IPS-18c (cell line): ENCODE measurements at regions not wholly inside any gene's neighbourhood (a gene's known extent, or its start where the extent isn't known, plus 50 kb on each side); places are given as distances from the start of the nearest gene placed in this dataset.
"Not testable (repeated sequence)": the region's sequence is repeated elsewhere in the genome, so short reads cannot be mapped to it uniquely, and the experiment has no call there.

Source experiments
- H3K4me3 ChIP-seq: 2 replicates; pipeline ENCODE4 v1.7.0; 2013; ENCODE audit warnings: low read depth, mild to moderate bottlenecking, low read length, moderate library complexity; ENCODE audit not compliant: insufficient read depth
- H3K9me3 ChIP-seq: one replicate; pipeline ENCODE4 v1.6.1; 2013; ENCODE audit warnings: mild to moderate bottlenecking, low read length, moderate library complexity; ENCODE audit not compliant: control insufficient read depth, insufficient read depth

DNA sequence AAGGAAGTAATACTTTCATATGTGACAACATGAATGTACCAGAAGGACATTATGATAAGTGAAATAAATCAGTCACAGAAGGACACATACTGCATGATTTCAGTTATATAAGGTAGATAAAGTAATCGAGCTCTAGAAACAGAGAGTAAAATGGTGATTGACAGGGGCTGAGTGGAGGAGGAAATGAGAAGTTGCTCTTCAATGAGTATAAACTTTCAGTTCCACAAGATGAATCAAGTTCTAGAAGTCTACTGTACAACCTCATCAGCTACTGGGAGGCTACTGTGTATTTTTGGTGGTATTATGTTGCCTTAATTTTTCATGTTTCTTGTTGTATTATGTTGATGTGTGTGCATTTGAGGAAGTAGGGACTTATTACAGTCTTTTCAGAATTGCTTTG is 270.9 kb upstream of the GRIA3 start:
- Histone ChIP-seq H3K9me3 (no peaks in the 10 kb centered on the region), H3K4me3 (no peak overlapping the region)

DNA sequence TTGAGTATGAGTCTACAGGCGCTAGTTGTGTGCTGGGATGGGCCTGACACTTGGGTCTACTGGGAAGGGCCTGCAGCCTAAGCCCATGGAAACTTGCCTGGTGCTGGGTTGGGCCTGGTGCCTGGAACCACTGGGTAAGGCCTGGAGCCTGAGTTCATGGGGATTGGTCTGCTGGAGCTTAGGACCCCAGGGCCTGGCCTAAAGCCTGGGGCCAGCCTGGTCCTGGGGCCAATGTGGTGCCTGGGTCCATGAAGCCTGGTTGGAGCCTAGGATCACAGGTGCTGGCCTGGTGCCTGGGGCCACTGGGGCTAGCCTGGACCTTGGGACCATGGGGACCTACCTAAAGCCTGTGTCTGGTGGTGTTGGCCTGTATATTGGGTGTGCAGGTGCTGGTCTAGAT is 270.3 kb upstream of the GRIA3 start:
- H3K4me3 ChIP-seq: no peak overlapping the region
- H3K9me3 ChIP-seq: no peaks in the 10 kb centered on the region

DNA sequence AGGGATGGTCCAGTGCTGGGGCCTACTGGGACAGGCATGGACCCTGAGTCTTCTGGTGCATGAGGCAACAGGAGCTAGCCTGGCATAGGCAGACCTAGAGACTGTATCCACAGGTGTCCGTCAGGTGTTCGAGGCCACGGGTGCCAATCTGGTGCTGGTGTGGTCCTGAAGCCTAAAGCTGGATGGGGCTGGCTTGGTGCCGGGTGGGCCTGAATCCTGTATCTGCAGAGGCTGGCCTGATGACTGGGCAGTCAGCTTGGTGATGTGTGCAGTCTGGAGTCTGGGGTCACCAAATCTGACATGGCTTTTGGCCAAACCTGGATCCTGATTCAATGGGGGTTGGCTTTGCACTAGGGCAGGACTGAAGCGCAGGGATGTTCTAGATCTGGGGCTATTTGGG is 269.8 kb upstream of the GRIA3 start:
- Histone ChIP-seq H3K9me3 (no peaks in the 10 kb centered on the region), H3K4me3 (no peak overlapping the region)

GRCh38 chrX:122934131-122934530 is 249.9 kb upstream of the GRIA3 start:
- Histone ChIP-seq H3K4me3 (no peak overlapping the region), H3K9me3 (no peaks in the 10 kb centered on the region)

- Histone ChIP-seq H3K9me3 (no peaks in the 10 kb centered on the region), H3K4me3 (no peak overlapping the region)
Measured at GRCh38 chrX:122940199-122940598, 243.9 kb upstream of the GRIA3 start.

- H3K4me3 ChIP-seq: no peak overlapping the region
- H3K9me3 ChIP-seq: no peaks in the 10 kb centered on the region
Measured at GRCh38 chrX:122941806-122942205, 242.3 kb upstream of the GRIA3 start.

- H3K9me3 ChIP-seq: no peaks in the 10 kb centered on the region
- H3K4me3 ChIP-seq: no peak overlapping the region
Measured at GRCh38 chrX:122943918-122944317, 240.2 kb upstream of the GRIA3 start.

DNA sequence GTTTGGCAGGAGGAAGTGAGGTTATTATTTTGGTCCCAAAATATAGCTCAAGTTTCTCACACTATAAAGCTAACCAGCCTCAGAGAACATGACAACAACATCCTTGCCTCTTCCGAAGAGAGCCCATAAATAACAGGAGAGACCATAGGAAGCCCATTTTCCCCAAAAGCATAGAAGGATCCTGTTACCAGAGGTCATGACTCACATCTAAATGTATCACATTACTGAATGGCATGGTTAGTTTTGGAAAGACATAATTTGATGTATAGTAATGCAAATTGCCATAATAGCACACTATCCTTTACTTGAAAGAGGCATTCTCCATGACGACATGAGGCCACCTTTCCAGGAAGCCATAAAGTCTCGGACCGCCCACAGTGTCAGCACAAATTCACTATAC is 238.8 kb upstream of the GRIA3 start:
- H3K4me3 ChIP-seq: no peak overlapping the region
- no peaks in the 10 kb centered on the region for H3K9me3 ChIP-seq

DNA sequence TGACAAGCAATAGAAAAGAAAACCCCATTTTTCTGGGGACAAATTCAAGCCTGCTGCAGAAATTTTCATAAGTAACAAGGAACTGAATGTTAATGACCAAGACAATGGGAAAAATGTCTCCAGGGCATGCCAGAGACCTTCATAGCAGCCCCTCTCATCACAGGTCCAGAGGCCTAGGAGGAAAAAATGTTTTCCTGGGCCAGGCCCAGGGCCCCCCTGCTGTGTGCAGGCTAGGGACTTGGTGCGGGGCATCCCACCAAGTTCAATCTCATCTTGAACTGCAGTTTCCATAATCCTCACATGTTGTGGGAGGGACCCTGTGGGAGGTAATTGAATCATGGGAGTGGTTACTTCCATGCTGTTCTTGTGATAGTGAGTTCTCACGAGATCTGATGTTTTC is 211.5 kb upstream of the GRIA3 start:
- Histone ChIP-seq H3K9me3 (peaks cover 3% of the 10 kb centered on the region), H3K4me3 (no peak overlapping the region)

DNA sequence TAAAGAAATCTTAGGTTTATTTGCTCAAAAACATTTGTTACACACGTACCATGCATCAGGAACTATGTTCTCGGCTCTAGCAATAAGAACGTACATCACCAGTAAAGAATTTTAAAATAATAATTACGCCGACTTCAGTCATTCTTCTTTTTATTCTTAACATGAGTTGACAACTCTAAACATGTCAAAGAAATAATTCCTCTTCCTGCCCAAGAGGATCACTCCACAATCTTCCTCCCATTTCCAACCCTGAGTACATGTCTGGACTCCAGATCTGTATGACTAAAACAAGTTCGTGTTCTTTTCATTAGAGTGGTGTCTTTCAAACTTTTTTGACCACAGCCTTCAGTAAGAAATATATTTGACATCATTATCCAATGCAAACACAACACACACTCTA is 201.6 kb upstream of the GRIA3 start:
- Histone ChIP-seq H3K9me3 (no peaks in the 10 kb centered on the region), H3K4me3 (no peak overlapping the region)

GRCh38 chrX:123002844-123003243 is 181.2 kb upstream of the GRIA3 start:
- H3K4me3 ChIP-seq, H3K9me3 ChIP-seq: not testable (repeated sequence)

- Histone ChIP-seq H3K4me3 (no peak overlapping the region), H3K9me3 (no peaks in the 10 kb centered on the region)
Measured at GRCh38 chrX:123013141-123013540, 170.9 kb upstream of the GRIA3 start.

GRCh38 chrX:123036401-123036800 is 147.7 kb upstream of the GRIA3 start:
- peaks cover 3% of the 10 kb centered on the region for H3K9me3 ChIP-seq
- H3K4me3 ChIP-seq: no peak overlapping the region

DNA sequence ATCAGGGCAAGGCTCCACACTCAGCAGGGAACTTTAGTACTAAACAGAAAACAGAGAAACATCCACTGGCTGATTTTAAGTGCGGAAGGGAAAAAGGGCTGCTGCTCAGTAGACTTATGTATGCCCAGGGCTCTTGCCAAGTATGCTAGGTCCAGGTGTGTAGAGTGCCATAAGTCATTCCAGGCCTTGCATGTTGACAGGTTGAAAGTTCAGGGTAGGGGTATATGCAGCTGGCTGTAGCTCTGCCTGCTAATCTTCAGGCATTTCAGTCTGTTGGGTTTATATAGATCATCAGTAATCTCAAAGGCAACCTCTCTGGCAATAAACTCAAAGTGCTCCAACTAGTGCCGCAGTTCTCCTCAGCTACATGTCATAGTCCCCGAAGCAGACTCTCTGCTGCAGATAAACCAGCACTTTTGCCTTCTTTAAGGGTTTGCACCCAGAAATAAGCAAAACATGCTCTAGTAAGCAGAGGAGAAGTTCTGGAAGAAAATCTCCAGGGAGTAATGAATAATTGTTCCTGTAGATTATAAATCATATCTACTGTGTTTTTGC is 134.9 kb upstream of the GRIA3 start:
- Histone ChIP-seq H3K4me3 (no peak overlapping the region), H3K9me3 (no peaks in the 10 kb centered on the region)

DNA sequence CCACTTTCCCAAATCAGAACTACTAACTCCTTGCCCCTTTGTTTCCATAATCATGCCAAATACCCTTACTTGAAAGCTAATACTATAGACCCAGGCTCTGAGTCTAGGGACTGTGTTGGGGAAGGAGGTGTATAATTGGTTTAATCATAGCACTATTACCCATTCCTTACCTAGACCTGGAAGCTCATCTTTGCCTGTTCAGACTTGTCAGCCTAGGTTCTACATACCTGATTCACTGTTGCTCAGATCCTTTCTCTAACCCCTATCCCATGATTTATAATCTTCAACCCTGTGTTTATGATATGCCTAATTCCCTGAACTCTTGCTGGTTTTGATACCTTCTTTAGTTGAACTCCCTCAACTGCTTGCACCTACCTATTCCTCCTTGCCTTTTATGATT is 123.1 kb upstream of the GRIA3 start:
- H3K4me3 ChIP-seq: no peak overlapping the region
- H3K9me3 ChIP-seq: peaks cover 5% of the 10 kb centered on the region

- Histone ChIP-seq H3K4me3 (no peak overlapping the region), H3K9me3 (peaks cover 5% of the 10 kb centered on the region)
Measured at GRCh38 chrX:123064053-123064452, 120.0 kb upstream of the GRIA3 start.

DNA sequence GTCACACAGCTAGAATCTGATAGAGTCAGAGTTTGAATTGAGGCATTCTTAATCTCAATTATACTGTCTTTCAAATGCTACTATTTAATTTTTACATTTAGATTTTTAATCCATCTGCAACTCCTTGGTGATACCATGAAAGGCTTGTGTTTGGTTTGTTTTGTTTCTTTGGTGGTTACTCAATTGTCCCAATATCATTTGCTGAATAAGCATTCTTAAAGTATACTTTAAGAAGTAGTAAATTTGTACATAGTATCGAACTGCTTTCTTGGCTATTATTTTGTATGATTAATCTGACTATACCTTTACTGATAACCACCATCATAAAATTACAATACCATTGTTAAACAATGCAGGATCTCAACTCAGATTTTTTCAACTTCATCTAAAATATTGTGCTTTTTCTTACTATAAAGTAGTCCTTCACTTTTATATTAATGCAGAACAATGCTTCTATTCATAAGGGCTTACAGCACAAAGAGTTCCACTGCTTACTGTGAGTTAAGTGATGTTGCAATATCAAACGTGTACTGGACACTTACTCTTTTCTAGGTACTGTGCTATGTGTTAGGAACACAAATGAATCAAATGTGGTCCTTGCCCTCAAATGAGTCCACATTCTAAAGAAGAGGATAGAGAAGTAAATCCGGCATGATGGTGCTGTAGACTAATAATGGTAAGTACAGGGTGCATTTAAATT is 111.2 kb upstream of the GRIA3 start:
- H3K9me3 ChIP-seq: peaks cover 2% of the 10 kb centered on the region
- no peak overlapping the region for H3K4me3 ChIP-seq

DNA sequence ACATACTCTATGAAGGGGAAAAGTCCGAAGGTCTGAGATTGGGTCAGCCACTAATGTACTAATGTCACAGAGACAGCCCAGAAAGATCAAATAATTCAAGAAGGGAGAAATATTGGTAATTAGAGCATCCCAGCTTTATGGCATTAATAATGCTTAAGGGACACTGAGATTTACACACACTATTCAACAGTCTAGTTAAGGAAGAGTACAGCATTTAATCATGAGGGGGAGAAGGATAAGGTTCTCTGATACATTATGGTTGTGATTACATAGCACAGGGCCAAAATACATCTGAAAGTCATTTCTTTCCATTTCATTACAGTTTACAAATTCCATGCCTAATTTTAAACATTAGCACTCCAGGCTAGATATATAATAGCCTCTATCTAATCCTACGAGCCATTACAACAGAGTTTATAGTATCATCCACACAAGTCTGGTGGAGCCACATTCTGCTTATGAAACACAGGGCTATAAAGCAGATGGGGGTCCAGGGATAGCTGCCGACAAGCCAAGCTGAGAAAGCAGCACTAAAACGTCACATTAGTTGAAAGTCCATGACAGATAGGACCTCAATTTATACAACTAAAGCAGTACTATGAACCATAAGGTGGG is 108.0 kb upstream of the GRIA3 start:
- H3K4me3 ChIP-seq: no peak overlapping the region
- H3K9me3 ChIP-seq: peaks cover 2% of the 10 kb centered on the region

DNA sequence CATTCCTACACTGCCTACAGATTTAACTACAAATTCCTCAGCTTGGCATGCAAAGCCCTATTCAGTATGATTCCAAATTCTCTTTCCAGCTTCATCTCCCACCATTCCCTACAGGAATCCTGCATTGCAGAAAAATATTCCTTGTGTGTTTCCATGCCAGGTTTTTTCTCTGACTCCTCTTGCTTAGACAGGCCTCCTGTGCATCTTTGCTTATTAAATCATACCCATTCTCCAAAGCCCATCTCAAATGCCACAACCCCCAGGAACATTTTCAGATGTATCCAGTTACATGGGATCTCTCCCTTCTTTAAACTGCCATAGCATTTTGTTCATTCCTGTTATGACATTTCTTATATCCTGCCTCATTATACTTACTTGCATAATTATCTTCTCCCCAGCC is 106.4 kb upstream of the GRIA3 start:
- Histone ChIP-seq H3K9me3 (no peaks in the 10 kb centered on the region), H3K4me3 (no peak overlapping the region)
